DND-41 (cell line): ENCODE measurements at regions not wholly inside any gene's neighbourhood (a gene's known extent, or its start where the extent isn't known, plus 50 kb on each side); places are given as distances from the start of the nearest gene placed in this dataset.

Experiments used
- ATAC-seq: fragments of 200-7000 bp; cut with Tn5 transposase; 3 replicates; pipeline ENCODE4 v1.9.1; 2021; ENCODE audit warnings: low read depth; ENCODE audit not compliant: insufficient read depth
- DNase-seq: peaks from one replicate; pipeline ENCODE4 v3.0.0-alpha.2; 2020
- H2AFZ ChIP-seq: 2 replicates; pipeline ENCODE4 v1.6.0; 2012; ENCODE audit warnings: low read depth, low read length
- H3K27ac ChIP-seq: 2 replicates; pipeline ENCODE4 v1.5.1; 2012; ENCODE audit warnings: low read length, inconsistent platforms
- H3K27me3 ChIP-seq: fragments of 200-600 bp; sonication (generic); 2 replicates; pipeline ENCODE4 v1.6.0; 2012; ENCODE audit warnings: low read length, mild to moderate bottlenecking, inconsistent platforms; ENCODE audit not compliant: insufficient read depth, poor library complexity
- H3K36me3 ChIP-seq: 2 replicates; pipeline ENCODE4 v1.5.1; 2012; ENCODE audit warnings: low read length, inconsistent platforms; ENCODE audit not compliant: insufficient read depth
- H3K4me1 ChIP-seq: 2 replicates; pipeline ENCODE4 v1.5.1; 2012; ENCODE audit warnings: mild to moderate bottlenecking, low read length; ENCODE audit not compliant: insufficient read depth
- H3K4me2 ChIP-seq: 2 replicates; pipeline ENCODE4 v1.6.0; 2012; ENCODE audit warnings: mild to moderate bottlenecking, moderate library complexity, low read length, inconsistent platforms; ENCODE audit not compliant: insufficient read depth
- H3K4me3 ChIP-seq, 2 experiments: fragments of 200-600 bp in 1 of 2; shearing (Covaris generic) in 1 of 2; 2 replicates each; pipeline ENCODE4 v1.5.1; 2012 to 2016; ENCODE audit warnings: inconsistent platforms in 2 of 2, low read length in 2 of 2, mild to moderate bottlenecking in 2 of 2, low read depth in 1 of 2, moderate library complexity in 1 of 2
- H3K79me2 ChIP-seq: 2 replicates; pipeline ENCODE4 v1.6.0; 2012; ENCODE audit warnings: low read length, inconsistent platforms; ENCODE audit not compliant: insufficient read depth
- H3K9ac ChIP-seq: 2 replicates; pipeline ENCODE4 v1.6.0; 2012; ENCODE audit warnings: low read depth, mild to moderate bottlenecking, inconsistent platforms, low read length, moderate library complexity
- H3K9me3 ChIP-seq: 2 replicates; pipeline ENCODE4 v1.5.1; 2012; ENCODE audit warnings: low read length, moderate library complexity, mild to moderate bottlenecking, inconsistent platforms; ENCODE audit not compliant: insufficient read depth, severe bottlenecking
- H4K20me1 ChIP-seq: 2 replicates; pipeline ENCODE4 v1.6.0; 2012; ENCODE audit warnings: low read length; ENCODE audit not compliant: insufficient read depth
- EZH2 ChIP-seq: IDR thresholded peaks from 3 replicates; pipeline ENCODE4 v1.6.1; 2012; ENCODE audit warnings: borderline replicate concordance, low read depth, mild to moderate bottlenecking, moderate library complexity, low read length, inconsistent platforms; ENCODE audit not compliant: severe bottlenecking
- TF ChIP-seq, protein P1 (sequence below): IDR thresholded peaks from 2 replicates; pipeline ENCODE4 v1.5.1; 2012; ENCODE audit warnings: borderline replicate concordance, low read length, moderate library complexity, mild to moderate bottlenecking; ENCODE audit not compliant: poor library complexity, severe bottlenecking; ENCODE audit errors: extremely low read depth

DNA sequence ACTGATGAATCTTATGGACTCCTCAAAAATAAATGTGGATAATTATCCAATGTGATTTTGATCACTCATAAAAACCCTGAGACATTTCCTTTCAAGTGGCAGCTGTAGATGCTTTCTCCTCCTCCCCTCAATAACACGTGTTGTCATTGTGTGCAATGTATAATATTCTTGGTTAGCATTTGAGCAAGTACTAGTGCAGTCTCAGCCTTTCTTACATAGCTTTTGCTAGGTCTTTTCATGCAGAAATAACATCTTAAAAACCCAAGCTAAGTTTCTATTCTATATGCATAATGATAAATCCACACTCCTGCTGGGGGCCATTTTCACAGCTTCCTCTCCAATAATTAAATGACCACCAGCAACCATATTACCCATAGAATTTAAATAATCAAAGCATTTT lies 1835.2 kb upstream of the NUDT12 start:
- H3K36me3 ChIP-seq = no peaks in the 10 kb centered on the region
- H3K27ac ChIP-seq = no peak overlapping the region
- H3K4me1 ChIP-seq = no peaks in the 10 kb centered on the region
- H3K4me2 ChIP-seq = no peak overlapping the region
- no peak overlapping the region for H3K4me3 ChIP-seq
- H3K9ac ChIP-seq = no peak overlapping the region
- no peak overlapping the region for H2AFZ ChIP-seq
- no peak for DNase-seq
- TF ChIP-seq, protein P1, sequence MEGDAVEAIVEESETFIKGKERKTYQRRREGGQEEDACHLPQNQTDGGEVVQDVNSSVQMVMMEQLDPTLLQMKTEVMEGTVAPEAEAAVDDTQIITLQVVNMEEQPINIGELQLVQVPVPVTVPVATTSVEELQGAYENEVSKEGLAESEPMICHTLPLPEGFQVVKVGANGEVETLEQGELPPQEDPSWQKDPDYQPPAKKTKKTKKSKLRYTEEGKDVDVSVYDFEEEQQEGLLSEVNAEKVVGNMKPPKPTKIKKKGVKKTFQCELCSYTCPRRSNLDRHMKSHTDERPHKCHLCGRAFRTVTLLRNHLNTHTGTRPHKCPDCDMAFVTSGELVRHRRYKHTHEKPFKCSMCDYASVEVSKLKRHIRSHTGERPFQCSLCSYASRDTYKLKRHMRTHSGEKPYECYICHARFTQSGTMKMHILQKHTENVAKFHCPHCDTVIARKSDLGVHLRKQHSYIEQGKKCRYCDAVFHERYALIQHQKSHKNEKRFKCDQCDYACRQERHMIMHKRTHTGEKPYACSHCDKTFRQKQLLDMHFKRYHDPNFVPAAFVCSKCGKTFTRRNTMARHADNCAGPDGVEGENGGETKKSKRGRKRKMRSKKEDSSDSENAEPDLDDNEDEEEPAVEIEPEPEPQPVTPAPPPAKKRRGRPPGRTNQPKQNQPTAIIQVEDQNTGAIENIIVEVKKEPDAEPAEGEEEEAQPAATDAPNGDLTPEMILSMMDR = no peak
- no peak for TF ChIP-seq EZH2
- H3K27me3 ChIP-seq = no peaks in the 10 kb centered on the region
- no peaks in the 10 kb centered on the region for H4K20me1 ChIP-seq
- no peak for ATAC-seq
- no peaks in the 10 kb centered on the region for H3K79me2 ChIP-seq
- H3K9me3 ChIP-seq = no peaks in the 10 kb centered on the region

DNA sequence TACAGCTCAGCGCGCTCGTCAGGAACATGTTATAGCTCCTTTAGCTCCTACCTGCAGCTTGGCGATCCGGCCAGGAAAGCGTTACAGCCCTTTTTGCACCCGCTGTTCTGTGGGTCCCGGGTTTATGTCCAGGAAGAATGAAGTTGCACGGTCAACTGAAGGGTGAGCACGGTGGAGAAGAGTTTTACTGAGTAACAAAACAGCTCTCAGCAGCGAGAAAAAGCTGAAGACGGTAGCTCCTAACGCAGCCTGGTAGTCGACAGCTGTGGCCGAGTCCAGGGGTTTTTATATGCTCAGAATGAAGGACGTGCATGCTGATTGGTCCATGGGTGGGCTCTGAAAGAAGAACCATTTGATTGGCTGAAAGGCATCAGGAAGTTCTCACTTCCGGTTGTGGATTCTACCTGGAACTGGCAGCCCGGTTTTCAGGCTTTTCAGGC lies 1830.1 kb upstream of the NUDT12 start:
- H3K27me3 ChIP-seq = no peaks in the 10 kb centered on the region
- H3K27ac ChIP-seq = no peak overlapping the region
- H3K4me3 ChIP-seq = no peak overlapping the region
- H3K4me2 ChIP-seq = no peak overlapping the region
- no peak overlapping the region for H3K9ac ChIP-seq
- H2AFZ ChIP-seq = no peak overlapping the region
- H3K4me1 ChIP-seq = no peaks in the 10 kb centered on the region
- DNase-seq (no peak), ATAC-seq (no peak)
- no peaks in the 10 kb centered on the region for H4K20me1 ChIP-seq
- no peaks in the 10 kb centered on the region for H3K36me3 ChIP-seq
- H3K79me2 ChIP-seq = no peaks in the 10 kb centered on the region
- TF ChIP-seq EZH2 = no peak
- TF ChIP-seq, protein P1 = no peak
- no peaks in the 10 kb centered on the region for H3K9me3 ChIP-seq

DNA sequence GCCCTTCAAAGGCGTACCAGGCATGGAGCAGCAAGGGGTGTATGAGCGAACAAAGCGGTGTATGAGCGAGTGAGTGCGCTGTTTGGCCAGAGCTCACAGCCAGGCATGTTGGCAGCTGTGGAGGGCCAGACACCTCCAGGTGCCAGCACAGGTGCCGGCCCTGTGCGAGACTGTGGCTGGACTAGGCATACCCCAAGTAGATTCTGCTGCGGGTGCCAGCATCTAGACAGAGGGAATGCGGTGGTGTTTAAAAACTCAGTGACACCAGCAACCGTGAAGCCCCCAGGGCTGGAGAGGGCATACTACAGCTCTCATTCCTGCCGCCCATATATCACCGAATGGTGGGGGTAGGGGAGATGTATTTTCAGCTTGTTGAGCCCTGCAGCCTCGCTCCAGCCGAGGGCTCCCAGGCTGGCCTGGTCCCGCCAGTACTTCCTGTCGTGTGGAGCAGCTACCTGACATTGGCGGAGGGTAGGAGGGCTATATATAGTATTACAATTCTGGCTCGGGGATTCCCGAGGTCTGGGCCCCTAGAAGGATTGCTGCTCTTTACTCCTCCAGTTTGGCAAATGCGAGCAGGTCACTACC lies 1829.6 kb upstream of the NUDT12 start:
- Histone ChIP-seq H3K79me2 (no peaks in the 10 kb centered on the region), H3K9ac (no peak overlapping the region), H2AFZ (no peak overlapping the region), H3K27me3 (no peaks in the 10 kb centered on the region), H3K9me3 (no peaks in the 10 kb centered on the region), H3K27ac (no peak overlapping the region), H4K20me1 (no peaks in the 10 kb centered on the region), H3K4me2 (no peak overlapping the region), H3K4me1 (no peaks in the 10 kb centered on the region), H3K36me3 (no peaks in the 10 kb centered on the region), H3K4me3 (no peak overlapping the region)
- TF ChIP-seq, protein P1 = no peak
- no peak for TF ChIP-seq EZH2
- DNase-seq (no peak), ATAC-seq (no peak)
